GM12891 (cell line): ENCODE measurements at regions not wholly inside any gene's neighbourhood (a gene's known extent, or its start where the extent isn't known, plus 50 kb on each side); places are given as distances from the start of the nearest gene placed in this dataset.

Experiments used
- PAX5 ChIP-seq: IDR thresholded peaks from 2 replicates; pipeline ENCODE4 v1.6.1; 2011; ENCODE audit warnings: low read length, moderate library complexity, mild to moderate bottlenecking; ENCODE audit not compliant: insufficient read depth, severe bottlenecking
- POLR2A ChIP-seq: IDR thresholded peaks from 2 replicates; pipeline ENCODE4 v1.6.1; 2011; ENCODE audit warnings: low read depth, low read length, control low read depth
- POLR2AphosphoS5 ChIP-seq: IDR thresholded peaks from 2 replicates; pipeline ENCODE4 v1.6.1; 2011; ENCODE audit warnings: low read depth, low read length, control low read depth
- POU2F2 ChIP-seq: IDR thresholded peaks from 2 replicates; pipeline ENCODE4 v1.6.1; 2011; ENCODE audit warnings: low read depth, mild to moderate bottlenecking, control low read depth, low read length, moderate library complexity
- SPI1 ChIP-seq: IDR thresholded peaks from 2 replicates; pipeline ENCODE4 v1.6.1; 2011; ENCODE audit warnings: low read depth, low read length, control low read depth
- TAF1 ChIP-seq: IDR thresholded peaks from 2 replicates; pipeline ENCODE4 v1.6.1; 2011; ENCODE audit warnings: low read depth, low read length, control low read depth

DNA sequence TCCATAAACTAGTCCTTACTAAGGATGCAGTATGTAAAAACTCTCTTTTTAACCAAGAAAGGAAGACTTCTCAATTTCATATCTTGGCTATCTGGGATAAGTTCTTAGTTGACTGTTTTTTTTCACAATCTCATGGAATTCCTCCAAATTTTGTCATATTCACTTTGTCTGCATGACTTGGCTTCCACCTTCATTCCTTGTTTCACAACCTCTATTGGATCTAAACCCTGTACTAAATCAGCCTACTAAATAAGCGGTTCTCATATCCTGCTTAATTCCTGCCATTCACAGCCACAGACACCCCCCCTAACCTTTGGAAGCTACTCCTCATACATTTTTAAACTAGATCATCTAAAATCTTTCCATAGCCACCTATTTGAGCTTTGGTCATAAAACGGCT lies 370.6 kb upstream of the NAALADL2 start:
- TF ChIP-seq POLR2A: no peak
- no peak for TF ChIP-seq POLR2AphosphoS5
- TF ChIP-seq TAF1: no peak
- TF ChIP-seq SPI1: no peak
- TF ChIP-seq PAX5: no peak
- TF ChIP-seq POU2F2: no peak
